ENCODE measurements at regions not wholly inside any gene's neighbourhood (a gene's known extent, or its start where the extent isn't known, plus 50 kb on each side); places are given as distances from the start of the nearest gene placed in this dataset.

DNA sequence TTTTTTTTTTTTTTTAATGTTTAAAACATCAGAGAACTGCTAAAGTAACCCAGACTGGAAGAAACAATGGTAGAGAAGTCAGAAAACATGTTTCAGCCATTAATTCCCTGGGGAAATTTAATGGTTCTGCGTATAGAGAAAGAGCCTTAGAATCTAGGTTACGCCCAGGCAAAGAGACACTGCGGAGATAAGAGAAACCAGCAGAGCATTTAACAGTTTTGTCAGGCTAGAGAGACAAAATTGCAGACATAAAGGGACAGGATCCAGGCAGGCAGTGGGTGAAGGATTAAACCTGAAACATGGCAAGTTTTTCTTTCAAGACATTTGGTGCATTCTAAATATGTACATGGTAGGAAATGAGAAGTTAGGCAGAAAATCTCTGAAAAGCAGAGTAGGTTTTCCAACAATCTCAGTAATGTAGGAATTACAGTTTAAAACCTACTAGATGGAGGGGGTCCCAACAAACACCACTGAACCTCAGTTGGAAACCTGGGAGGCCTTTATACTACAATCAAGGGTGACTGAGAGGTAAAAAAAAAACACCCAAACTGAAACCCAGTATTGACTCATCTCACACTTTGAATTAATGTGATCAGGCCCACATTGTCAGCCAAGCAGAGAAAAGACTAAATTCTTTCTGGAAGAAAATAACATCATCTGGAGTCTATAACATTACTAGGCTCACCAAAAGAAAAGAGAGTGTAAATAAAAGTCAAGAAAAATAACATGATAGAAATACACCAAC, 254.2 kb upstream of the NWD2 start:
- TF ChIP-seq, protein P1, sequence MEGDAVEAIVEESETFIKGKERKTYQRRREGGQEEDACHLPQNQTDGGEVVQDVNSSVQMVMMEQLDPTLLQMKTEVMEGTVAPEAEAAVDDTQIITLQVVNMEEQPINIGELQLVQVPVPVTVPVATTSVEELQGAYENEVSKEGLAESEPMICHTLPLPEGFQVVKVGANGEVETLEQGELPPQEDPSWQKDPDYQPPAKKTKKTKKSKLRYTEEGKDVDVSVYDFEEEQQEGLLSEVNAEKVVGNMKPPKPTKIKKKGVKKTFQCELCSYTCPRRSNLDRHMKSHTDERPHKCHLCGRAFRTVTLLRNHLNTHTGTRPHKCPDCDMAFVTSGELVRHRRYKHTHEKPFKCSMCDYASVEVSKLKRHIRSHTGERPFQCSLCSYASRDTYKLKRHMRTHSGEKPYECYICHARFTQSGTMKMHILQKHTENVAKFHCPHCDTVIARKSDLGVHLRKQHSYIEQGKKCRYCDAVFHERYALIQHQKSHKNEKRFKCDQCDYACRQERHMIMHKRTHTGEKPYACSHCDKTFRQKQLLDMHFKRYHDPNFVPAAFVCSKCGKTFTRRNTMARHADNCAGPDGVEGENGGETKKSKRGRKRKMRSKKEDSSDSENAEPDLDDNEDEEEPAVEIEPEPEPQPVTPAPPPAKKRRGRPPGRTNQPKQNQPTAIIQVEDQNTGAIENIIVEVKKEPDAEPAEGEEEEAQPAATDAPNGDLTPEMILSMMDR (IDR thresholded peaks at IDR 0.05; ENCODE audit: insufficient read depth, low read depth, low read length), result no peak
- ChIA-PET POLR2A (no interaction called here), CTCF (no interaction called here)
- H3K36me3 ChIP-seq (ENCODE audit: control insufficient read depth, insufficient read depth, low read length), result no peaks in the 10 kb centered on the region
- H3K27me3 ChIP-seq (ENCODE audit: control insufficient read depth, insufficient read depth, low read length), result no peaks in the 10 kb centered on the region
- DNase-seq (ENCODE audit: low read depth), result no peak
- H3K4me3 ChIP-seq (ENCODE audit: low read depth, low read length), result no peak overlapping the region

DNA sequence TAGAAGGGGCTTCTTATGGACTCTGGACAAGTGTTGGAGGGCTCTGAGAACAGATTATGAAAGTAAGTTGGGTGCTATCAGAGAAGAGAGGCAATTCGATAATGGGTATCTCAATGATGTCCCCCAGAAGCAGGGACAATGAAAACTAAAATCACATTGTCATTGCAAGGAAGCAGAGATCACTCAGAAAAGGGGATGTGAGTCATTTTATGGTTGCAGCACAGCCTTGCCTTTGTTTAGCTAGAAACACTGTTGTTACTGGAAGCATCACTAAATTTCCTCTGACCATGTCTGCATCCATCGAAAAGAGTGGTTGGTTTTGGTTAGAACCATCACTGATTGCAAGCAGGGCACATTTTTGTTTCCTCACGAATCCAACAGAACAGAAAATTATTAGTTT, 246.8 kb upstream of the NWD2 start:
- TF ChIP-seq, protein P1 (IDR thresholded peaks at IDR 0.05; ENCODE audit: insufficient read depth, low read depth, low read length), result no peak
- CTCF ChIA-PET, result no interaction called here
- no peaks in the 10 kb centered on the region for H3K36me3 ChIP-seq (ENCODE audit: control insufficient read depth, insufficient read depth, low read length)
- H3K4me3 ChIP-seq (ENCODE audit: low read depth, low read length), result no peak overlapping the region
- no peak for DNase-seq (ENCODE audit: low read depth)
- POLR2A ChIA-PET, result no interaction called here
- no peaks in the 10 kb centered on the region for H3K27me3 ChIP-seq (ENCODE audit: control insufficient read depth, insufficient read depth, low read length)

DNA sequence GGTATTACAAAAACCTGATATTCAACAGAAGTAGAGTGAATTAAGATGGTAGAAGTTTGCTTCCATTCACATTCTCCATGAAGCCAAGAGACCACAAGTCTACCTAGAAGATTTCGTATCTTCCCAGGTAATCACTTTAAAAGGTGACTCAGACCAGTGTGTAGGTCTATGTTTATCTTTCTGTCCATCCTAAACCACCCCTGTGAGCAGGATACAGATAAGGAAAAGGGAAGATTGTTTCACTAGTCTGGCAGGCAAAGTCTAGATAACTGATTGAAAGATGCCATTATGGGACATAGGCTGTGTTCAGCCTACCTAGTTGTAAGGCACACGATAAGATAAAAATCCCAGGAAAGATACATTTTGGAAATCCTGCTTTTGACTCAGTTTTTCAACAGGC, 244.3 kb upstream of the NWD2 start:
- no peaks in the 10 kb centered on the region for H3K36me3 ChIP-seq (ENCODE audit: control insufficient read depth, insufficient read depth, low read length)
- TF ChIP-seq, protein P1 (IDR thresholded peaks at IDR 0.05; ENCODE audit: insufficient read depth, low read depth, low read length), result no peak
- ChIA-PET CTCF (no interaction called here), POLR2A (no interaction called here)
- DNase-seq (ENCODE audit: low read depth), result no peak
- H3K27me3 ChIP-seq (ENCODE audit: control insufficient read depth, insufficient read depth, low read length), result no peaks in the 10 kb centered on the region
- no peak overlapping the region for H3K4me3 ChIP-seq (ENCODE audit: low read depth, low read length)

DNA sequence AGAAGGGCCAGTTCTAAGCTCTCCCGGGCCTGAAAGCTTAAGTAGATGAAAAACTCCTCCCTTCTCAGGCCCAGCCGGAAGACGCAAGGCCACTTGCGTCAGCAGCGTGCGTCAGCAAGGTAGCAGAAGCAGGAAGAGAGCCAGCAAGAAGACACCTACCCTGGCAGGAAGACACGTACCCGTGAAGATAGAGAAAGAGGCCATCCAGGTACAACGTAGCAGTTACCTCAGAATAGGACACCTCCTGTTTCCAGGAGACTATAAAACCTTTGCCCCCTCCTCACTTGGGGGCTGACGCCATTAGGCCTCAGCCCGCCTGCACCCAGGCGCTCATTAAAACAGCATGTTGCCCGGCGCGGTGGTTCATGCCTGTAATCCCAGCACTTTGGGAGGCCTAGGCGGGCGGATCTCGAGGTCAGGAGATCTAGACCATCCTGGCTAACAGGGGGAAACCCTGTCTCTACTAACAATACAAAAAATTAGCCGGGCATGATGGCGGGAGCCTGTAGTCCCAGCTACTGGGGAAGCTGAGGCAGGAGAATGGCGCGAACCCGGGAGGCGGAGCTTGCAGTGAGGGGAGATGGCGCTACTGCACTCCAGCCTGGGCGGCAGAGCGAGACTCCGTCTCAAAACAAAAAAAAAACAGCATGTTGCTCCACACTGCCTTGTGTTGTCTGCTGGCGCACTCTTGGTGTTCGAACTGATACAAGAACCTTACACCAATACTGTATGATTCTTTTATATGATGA, 242.7 kb upstream of the NWD2 start:
- CTCF ChIA-PET, result no interaction called here
- DNase-seq (ENCODE audit: low read depth), result no peak
- no peaks in the 10 kb centered on the region for H3K27me3 ChIP-seq (ENCODE audit: control insufficient read depth, insufficient read depth, low read length)
- TF ChIP-seq, protein P1 (IDR thresholded peaks at IDR 0.05; ENCODE audit: insufficient read depth, low read depth, low read length), result no peak
- no peaks in the 10 kb centered on the region for H3K36me3 ChIP-seq (ENCODE audit: control insufficient read depth, insufficient read depth, low read length)
- no peak overlapping the region for H3K4me3 ChIP-seq (ENCODE audit: low read depth, low read length)
- POLR2A ChIA-PET, result no interaction called here

DNA sequence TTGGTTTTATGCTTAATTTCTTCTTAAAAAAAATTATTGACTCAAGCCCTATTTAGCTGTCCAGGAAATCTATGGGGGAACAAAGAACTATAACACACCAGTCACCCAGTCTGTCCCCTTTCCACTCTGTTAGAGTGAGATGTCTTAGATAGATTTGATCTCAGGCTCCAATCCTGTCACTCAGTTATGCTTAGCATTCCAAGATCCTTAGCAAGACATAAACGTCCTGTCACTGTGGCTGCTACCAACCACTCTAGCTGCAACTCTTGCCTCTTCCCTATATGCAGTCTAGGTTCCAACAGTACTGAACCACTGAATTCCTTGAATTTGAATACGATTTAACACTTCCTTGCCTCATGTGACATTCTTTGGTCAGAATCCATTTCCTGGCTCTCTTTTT, 241.9 kb upstream of the NWD2 start:
- CTCF ChIA-PET, result no interaction called here
- H3K4me3 ChIP-seq (ENCODE audit: low read depth, low read length), result no peak overlapping the region

More for the DNA sequence above, 241.9 kb upstream of the NWD2 start:
- no peak for DNase-seq (ENCODE audit: low read depth)
- no peaks in the 10 kb centered on the region for H3K27me3 ChIP-seq (ENCODE audit: control insufficient read depth, insufficient read depth, low read length)
- H3K36me3 ChIP-seq (ENCODE audit: control insufficient read depth, insufficient read depth, low read length), result no peaks in the 10 kb centered on the region
- POLR2A ChIA-PET, result no interaction called here
- TF ChIP-seq, protein P1 (IDR thresholded peaks at IDR 0.05; ENCODE audit: insufficient read depth, low read depth, low read length), result no peak

Measured in BJ (cell line).